Panc1 (cell line): ENCODE measurements at regions not wholly inside any gene's neighbourhood (a gene's known extent, or its start where the extent isn't known, plus 50 kb on each side); places are given as distances from the start of the nearest gene placed in this dataset.

Experiments
- ATAC-seq: fragments of 200-7000 bp; cut with Tn5 transposase; 2 replicates; pipeline ENCODE4 v1.9.1; 2020; ENCODE audit warnings: mild to moderate bottlenecking, moderate library complexity
- BruUV-seq: library from RNA; stranded (reverse); fragments of 400-500 nt; replicated peaks from 2 replicates; lab custom pipeline; 2021; lab: Mats Ljungman, UMichigan
- CTCF ChIA-PET: fragments of 300-600 bp; sonication (Branson Sonifier 250); formaldehyde crosslinking; loops from one replicate; lab custom pipeline; 2022; ENCODE audit warnings: antibody characterized with exemption; lab: Charles Lee
- POLR2A ChIA-PET: fragments of 300-600 bp; sonication (Branson Sonifier 250); formaldehyde crosslinking; loops from one replicate; lab custom pipeline; 2022; ENCODE audit warnings: antibody characterized with exemption; lab: Charles Lee
- DNase-seq: peaks from one replicate; pipeline ENCODE4 v3.0.0-alpha.2; 2010; ENCODE audit warnings: low read depth, low spot score
- H3K27ac ChIP-seq: 2 replicates; pipeline ENCODE4 v1.5.1; 2011; ENCODE audit warnings: mild to moderate bottlenecking, low read length, inconsistent platforms
- H3K27me3 ChIP-seq: fragments of 200-500 bp; sonication (Bioruptor generic); 2 replicates; pipeline ENCODE4 v1.6.0; 2014; ENCODE audit warnings: low read length, inconsistent platforms; ENCODE audit not compliant: control insufficient read depth, insufficient read depth
- H3K36me3 ChIP-seq: fragments of 200-500 bp; sonication (Bioruptor generic); 2 replicates; pipeline ENCODE4 v1.5.1; 2014; ENCODE audit warnings: inconsistent platforms, mild to moderate bottlenecking, low read length, moderate library complexity; ENCODE audit not compliant: control insufficient read depth, insufficient read depth
- H3K4me1 ChIP-seq: 2 replicates; pipeline ENCODE4 v1.5.1; 2011; ENCODE audit warnings: inconsistent platforms, mild to moderate bottlenecking, low read length, moderate library complexity; ENCODE audit not compliant: control insufficient read depth, insufficient read depth
- H3K4me3 ChIP-seq, 2 experiments: 2 replicates each; pipeline ENCODE4 v1.5.1; 2011 to 2012; ENCODE audit warnings: low read depth in 2 of 2, low read length in 2 of 2, mild to moderate bottlenecking in 2 of 2, inconsistent platforms in 1 of 2, moderate library complexity in 1 of 2
- H3K9me3 ChIP-seq: fragments of 200-500 bp; sonication (Bioruptor generic); 2 replicates; pipeline ENCODE4 v1.5.1; 2014; ENCODE audit warnings: low read depth, mild to moderate bottlenecking, inconsistent platforms, low read length, moderate library complexity; ENCODE audit not compliant: control insufficient read depth, insufficient read depth
- POLR2AphosphoS5 ChIP-seq: IDR thresholded peaks from 2 replicates; pipeline ENCODE4 v1.6.1; 2012; ENCODE audit warnings: mild to moderate bottlenecking, low read depth, low read length, moderate library complexity
- REST ChIP-seq, 2 experiments: IDR thresholded peaks; 2 replicates each; pipeline ENCODE4 v1.6.1; 2011 to 2012; ENCODE audit warnings: low read depth in 2 of 2, control low read depth in 1 of 2, low read length in 1 of 2, mild to moderate bottlenecking in 1 of 2, moderate library complexity in 1 of 2; ENCODE audit not compliant: insufficient read depth in 1 of 2
- SIN3A ChIP-seq: IDR thresholded peaks from 2 replicates; pipeline ENCODE4 v1.6.1; 2012; ENCODE audit warnings: low read depth, mild to moderate bottlenecking, low read length, moderate library complexity, borderline replicate concordance; ENCODE audit not compliant: insufficient read depth
- TCF7L2 ChIP-seq: IDR thresholded peaks from 2 replicates; pipeline ENCODE4 v1.6.1; 2011; ENCODE audit warnings: mild to moderate bottlenecking, low read depth, low read length, inconsistent platforms
- in situ Hi-C: cut with HindIII; loops from 2 replicates; pipeline ENCODE4 v1.10.0; 2016; ENCODE audit warnings: low sequenced_read_pairs, low pct_unique_long_range_greater_than_20kb
- intact Hi-C: fragments of 100-400 bp; cut with micrococcal nuclease; formaldehyde crosslinking; loops from one replicate; pipeline ENCODE4 v1.10.0; 2022; ENCODE audit not compliant: unreplicated experiment
- TF ChIP-seq, protein P1 (sequence below): fragments of 450-650 bp; IDR thresholded peaks from 2 replicates; pipeline ENCODE4 v1.5.1; 2017; ENCODE audit warnings: mild to moderate bottlenecking

GRCh38 chr1:115461526-115461925, 123.5 kb upstream of the NGF start:
- no TSS peak for BruUV-seq
- POLR2A ChIA-PET: no interaction called here
- no peak for DNase-seq
- no peaks in the 10 kb centered on the region for H3K9me3 ChIP-seq
- in situ Hi-C loops (no loop called here), intact Hi-C loops (loop anchor here (10.0 kb wide), 1 partner anchor 133 kb away; no protein-coding TSS in a partner anchor)
- no peak overlapping the region for H3K27ac ChIP-seq
- TF ChIP-seq TCF7L2: no peak
- TF ChIP-seq, protein P1, sequence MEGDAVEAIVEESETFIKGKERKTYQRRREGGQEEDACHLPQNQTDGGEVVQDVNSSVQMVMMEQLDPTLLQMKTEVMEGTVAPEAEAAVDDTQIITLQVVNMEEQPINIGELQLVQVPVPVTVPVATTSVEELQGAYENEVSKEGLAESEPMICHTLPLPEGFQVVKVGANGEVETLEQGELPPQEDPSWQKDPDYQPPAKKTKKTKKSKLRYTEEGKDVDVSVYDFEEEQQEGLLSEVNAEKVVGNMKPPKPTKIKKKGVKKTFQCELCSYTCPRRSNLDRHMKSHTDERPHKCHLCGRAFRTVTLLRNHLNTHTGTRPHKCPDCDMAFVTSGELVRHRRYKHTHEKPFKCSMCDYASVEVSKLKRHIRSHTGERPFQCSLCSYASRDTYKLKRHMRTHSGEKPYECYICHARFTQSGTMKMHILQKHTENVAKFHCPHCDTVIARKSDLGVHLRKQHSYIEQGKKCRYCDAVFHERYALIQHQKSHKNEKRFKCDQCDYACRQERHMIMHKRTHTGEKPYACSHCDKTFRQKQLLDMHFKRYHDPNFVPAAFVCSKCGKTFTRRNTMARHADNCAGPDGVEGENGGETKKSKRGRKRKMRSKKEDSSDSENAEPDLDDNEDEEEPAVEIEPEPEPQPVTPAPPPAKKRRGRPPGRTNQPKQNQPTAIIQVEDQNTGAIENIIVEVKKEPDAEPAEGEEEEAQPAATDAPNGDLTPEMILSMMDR: no peak
- TF ChIP-seq REST (IDR thresholded peaks at IDR 0.05; ENCODE audit: insufficient read depth in 1 of 2, low read depth in 2 of 2, low read length in 1 of 2): no peak
- no peak for TF ChIP-seq SIN3A
- no peak for TF ChIP-seq POLR2AphosphoS5
- no peaks in the 10 kb centered on the region for H3K36me3 ChIP-seq
- no peaks in the 10 kb centered on the region for H3K4me1 ChIP-seq
- no peak overlapping the region for H3K4me3 ChIP-seq
- CTCF ChIA-PET: no interaction called here
- ATAC-seq: no peak
- no peaks in the 10 kb centered on the region for H3K27me3 ChIP-seq

DNA sequence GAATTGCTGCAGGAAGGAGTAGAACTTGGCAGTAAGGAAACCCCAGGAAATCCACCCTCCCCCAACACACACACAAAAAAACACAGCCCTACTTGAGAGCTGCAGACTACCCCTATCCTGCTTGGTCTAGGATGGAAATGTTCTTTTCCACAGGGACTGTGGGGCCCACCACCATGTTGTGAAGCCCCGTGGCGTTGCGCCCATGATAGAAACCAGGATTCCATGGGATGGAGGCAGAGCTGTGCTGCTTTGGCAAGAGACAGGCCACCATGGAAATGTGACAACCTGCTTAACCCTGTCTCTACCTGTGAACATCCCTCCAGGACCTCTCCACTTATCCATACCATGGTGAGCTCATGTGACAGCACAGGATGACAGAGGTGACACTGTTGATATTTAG, 121.1 kb upstream of the NGF start:
- intact Hi-C loops: no loop called here
- H3K4me1 ChIP-seq: no peaks in the 10 kb centered on the region
- ATAC-seq (no peak), DNase-seq (no peak)
- no peak for TF ChIP-seq TCF7L2
- TF ChIP-seq SIN3A: no peak
- TF ChIP-seq REST (IDR thresholded peaks at IDR 0.05; ENCODE audit: insufficient read depth in 1 of 2, low read depth in 2 of 2, low read length in 1 of 2): no peak
- no peak for TF ChIP-seq POLR2AphosphoS5
- TF ChIP-seq, protein P1: no peak
- ChIA-PET POLR2A (no interaction called here), CTCF (no interaction called here)
- H3K9me3 ChIP-seq: no peaks in the 10 kb centered on the region
- H3K27ac ChIP-seq: no peak overlapping the region
- no peaks in the 10 kb centered on the region for H3K27me3 ChIP-seq
- no peak overlapping the region for H3K4me3 ChIP-seq
- in situ Hi-C loops: no loop called here
- no TSS peak for BruUV-seq
- no peaks in the 10 kb centered on the region for H3K36me3 ChIP-seq
